CD4-positive, alpha-beta T cell treated with Interleukin-15 for 4 hours (primary cell): ENCODE measurements at regions not wholly inside any gene's neighbourhood (a gene's known extent, or its start where the extent isn't known, plus 50 kb on each side); places are given as distances from the start of the nearest gene placed in this dataset.
"Not testable (repeated sequence)": the region's sequence is repeated elsewhere in the genome, so short reads cannot be mapped to it uniquely, and the experiment has no call there.

Experiments
- DNase-seq: peaks from one replicate; pipeline ENCODE4 v3.0.0-alpha.2; 2020; ENCODE audit warnings: low spot score

DNA sequence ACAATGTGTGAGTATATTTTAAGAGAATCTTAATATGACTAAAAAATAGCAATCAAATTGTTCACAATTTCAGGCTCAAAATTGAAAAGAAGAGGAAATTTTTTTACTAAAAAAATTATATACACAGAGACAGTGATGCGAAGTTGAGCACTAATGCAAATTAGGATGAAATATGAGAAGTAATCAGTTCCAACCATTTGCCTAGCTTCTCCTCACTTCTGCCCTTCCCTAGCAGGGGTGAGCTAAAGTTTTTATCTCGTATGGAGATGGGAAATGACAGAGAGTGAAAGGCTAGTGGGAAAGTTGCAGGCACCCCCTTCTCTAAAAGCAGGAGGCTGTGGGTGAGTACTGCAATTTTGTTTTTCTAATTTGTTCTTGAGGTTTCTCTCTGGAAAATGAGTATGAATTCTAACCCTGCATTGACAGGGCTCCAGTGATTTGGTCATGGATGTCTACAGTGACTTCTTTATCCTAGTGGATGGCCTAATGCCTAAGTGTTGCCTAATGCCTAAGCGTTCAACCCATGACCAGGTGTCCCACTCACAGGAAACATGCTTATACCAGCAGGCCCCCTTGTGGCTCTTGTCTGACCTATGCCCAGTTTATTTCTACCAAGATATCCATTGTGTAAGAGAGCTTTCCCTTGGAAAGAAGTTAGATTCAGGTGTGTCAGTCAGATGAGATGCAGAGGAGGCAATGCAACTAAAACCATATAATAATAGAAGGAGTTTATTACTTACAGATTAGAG, 78.0 kb upstream of the HNMT start:
- DNase-seq: no peak

DNA sequence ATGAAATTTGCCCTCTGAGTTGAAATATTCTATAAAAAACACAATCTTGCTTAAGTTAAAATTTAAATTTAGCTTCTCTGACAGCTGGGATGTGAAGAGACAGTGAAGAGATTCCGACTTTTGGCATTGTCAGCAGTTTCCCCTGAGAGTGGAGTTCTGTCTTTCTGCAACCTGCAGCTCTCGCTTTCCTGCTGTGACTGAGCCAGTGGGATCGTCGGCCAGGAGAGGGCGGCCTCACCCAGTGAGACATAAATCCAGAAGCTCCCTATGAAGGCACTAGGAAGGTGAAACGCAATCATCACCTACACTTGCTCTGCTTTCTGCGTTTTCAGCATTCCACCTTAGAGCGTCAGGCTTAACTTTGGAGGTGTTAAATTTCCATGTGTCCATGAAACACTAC, 75.4 kb upstream of the HNMT start:
- DNase-seq: no peak

DNA sequence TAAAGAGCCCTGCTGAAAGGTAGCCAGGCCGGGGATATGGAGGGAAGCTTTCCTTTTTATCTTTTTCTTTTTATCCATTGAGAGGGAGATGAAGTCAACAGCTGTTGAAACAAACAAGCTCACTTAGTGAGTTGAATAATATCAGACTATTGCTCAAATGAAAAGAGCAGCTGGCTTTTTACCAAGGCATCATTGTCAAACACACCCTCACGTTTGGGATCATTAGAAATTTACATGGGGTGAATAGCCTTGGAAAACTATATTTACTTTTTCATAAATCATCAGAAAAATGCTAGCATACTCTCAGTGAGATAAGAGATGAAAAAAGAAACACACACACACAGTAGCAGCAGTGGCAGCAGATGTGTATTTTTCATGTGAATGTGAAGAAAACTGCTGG, 71.5 kb upstream of the HNMT start:
- no peak for DNase-seq

DNA sequence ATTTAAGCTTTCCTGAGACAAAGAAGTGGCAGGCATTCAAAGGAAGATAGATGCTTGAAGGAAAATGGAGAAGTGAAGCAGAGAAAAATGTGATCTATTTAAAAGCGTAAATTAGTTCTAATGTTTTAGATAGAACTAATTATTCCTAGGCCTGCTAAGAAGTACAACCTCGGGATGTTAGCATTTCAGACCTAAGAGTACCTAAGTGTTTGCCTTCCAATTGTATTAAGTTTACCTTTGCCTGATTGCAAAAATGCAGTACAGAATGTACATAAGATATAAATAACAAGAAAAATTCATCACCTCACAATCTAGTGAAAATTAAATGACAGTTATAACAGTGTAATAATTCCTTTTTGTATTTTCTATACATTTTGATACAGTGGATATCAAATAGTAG, 71.1 kb upstream of the HNMT start:
- no peak for DNase-seq

DNA sequence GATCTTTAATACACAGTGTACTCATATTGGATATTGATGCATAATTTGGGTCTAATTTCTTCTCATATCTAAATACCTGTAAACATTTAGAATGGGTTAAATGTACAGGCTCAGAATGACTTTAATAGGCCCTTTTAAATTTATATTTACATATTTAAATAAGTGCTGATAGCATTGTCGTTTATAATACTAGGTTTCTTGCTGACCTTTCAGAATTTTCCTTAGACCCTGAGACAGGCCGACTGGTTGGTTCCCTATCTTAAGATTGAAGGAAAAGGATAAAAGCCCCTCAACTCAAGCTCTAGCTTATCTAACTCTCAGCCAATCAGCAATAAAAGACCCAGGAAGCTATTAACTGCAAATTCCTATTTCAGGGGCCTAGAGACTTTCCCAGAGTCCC, 67.8 kb upstream of the HNMT start:
- no peak for DNase-seq

DNA sequence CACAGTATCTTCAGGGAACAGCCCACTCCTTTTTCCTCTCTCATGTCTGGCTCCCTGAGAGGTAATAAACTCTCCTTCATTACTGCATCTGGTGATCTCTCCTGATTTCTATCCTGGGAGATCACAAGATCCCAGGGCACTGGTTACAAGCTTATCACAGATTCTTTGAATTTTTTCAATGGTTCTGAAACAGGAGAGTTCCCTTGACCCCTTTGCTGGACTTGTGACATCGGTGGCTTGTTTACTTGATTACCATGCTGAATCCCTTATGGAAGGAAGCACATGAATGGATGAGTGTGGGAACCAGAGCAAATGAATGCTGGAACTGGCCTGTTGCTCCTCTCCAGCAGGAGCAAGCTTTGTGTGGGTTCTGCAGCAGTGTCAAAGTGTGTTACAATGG, 67.2 kb upstream of the HNMT start:
- no peak for DNase-seq

DNA sequence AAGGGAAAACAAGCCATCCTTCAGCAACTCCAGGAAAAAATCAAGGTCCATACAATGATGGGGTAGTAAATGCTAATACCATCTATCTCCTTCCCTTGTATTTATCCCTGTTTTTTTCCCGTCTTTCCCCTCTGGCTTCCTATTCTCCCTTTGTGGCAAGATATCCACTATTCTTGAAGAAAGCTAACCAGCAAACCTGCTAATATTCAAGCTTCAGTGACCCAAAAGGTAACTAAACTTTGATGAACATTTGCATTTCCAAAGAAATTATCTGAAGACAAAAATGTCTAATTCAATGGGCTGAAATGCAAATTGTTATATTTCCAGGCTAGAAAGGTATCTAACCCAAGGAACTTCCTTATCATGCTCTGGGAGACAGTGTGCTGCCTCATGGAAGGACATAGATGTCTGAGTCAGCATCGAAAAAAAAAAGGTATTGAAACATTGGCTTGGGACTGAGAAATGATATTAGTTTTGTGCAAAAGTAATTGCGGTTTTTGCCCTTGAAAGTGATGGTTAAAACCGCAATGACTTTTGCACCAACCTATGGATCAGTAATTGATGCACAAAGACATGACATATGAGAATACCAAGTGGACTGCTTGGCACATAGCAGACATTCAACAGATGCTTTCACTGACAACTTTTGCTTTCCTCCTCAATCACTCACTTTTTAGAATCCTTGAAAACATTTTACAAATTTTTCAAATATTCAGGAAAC, 63.7 kb upstream of the HNMT start:
- DNase-seq: no peak

DNA sequence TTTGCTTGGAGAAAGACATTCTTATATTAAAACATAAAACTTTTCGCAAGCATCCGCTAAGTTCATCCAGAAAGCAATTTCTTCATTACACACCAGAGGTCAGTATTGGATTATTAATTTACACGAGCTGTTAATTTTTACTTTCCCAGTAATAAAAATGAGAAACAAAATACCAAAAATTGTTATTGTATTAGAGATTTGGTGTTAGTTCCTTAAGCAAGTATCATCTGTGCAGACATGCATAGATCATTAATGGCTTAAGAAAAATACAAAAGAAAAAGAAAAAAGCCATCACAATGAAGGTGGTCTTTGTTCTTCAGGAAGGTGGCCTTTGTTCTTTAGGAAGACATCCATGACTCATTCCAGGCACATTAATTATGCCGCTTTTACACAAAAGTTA, 53.6 kb upstream of the HNMT start:
- DNase-seq: no peak

DNA sequence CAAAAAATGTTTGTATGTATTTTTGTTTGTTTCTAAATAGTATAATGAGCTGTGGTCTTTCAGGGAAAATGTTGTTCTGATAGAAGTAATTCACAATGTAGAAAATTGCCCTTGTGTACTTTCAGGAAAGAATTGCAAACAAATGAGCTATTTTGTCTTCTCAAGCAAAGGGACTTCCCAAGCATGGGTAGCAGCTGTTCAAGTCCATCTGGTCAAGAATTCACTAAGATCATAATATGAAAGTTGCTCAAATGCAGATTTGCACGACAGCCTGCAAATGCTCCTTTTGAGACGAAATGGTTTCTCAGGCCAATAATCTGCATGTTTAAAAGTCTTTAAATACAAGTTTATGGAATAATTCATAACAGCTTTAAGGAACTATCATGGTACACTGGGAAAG, 51.9 kb upstream of the HNMT start:
- DNase-seq: no peak

DNA sequence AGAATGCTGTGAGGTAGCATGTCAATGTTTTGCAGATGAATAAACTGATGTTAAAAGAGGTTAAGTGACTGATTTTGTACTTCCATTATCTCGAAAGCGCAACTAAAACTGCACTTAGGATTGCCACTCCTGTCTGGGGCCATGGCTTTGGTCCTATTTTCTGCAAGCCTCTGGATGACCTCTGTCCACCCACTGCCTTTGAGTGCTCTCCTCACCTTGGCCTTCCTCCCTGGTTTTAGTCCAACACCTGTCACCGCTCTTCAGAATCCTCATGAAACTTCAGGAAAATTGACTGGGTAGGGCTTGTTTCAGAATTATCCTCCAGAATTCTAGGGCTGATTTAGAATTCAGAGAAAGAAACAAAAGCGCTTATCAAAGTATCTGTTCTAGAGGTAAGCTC, 51.1 kb upstream of the HNMT start:
- DNase-seq: no peak

DNA sequence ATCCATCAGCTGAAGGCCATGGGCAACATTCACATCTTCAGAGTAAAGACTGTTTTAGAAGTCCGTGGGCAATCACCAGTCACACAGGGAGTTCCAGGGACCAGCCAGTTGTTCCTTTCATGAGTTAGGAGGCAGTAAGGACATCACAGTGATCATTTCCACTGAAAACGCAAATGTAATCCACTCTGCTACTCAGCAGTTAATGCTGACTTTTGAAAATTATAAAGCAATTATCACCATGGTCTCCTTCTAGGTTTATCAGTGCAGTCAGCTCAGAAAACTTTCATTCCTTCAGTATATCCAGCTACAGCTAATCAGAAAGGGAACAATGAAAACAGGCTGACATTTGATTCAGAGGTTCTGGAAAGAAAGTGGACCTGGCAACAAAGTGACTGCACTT, 50.6 kb upstream of the HNMT start:
- DNase-seq: not testable (repeated sequence)
